SK-N-SH (cell line): ENCODE measurements at regions not wholly inside any gene's neighbourhood (a gene's known extent, or its start where the extent isn't known, plus 50 kb on each side); places are given as distances from the start of the nearest gene placed in this dataset.

Source experiments
- CTCF ChIA-PET: fragments of 300-600, 350-600 bp; formaldehyde crosslinking; extraction: SDS; loops from one replicate; lab custom pipeline; 2021; lab: Yijun Ruan, JAX
- POLR2A ChIA-PET: fragments of 350-600 bp; sonication (Branson Sonifier 250); formaldehyde crosslinking; extraction: SDS; loops from one replicate; lab custom pipeline; 2020; ENCODE audit warnings: antibody characterized with exemption, inconsistent platforms; lab: Yijun Ruan, JAX
- DNase-seq: peaks from one replicate; pipeline ENCODE4 v3.0.0; 2012
- H2AFZ ChIP-seq: fragments of 200-600 bp; sonication (generic); 2 replicates; pipeline ENCODE4 v1.8.1; 2016; ENCODE audit warnings: antibody characterized with exemption, mild to moderate bottlenecking, low read depth
- H3F3A ChIP-seq: fragments of 200-600 bp; sonication (generic); replicated peaks from 2 replicates; pipeline ENCODE3; 2016; ENCODE audit warnings: antibody characterized with exemption, mild to moderate bottlenecking; ENCODE audit not compliant: insufficient read depth
- H3K27ac ChIP-seq, 2 experiments: fragments of 200-500 bp in 1 of 2; fragments of 200-600 bp in 1 of 2; sonication (Bioruptor generic) in 1 of 2; sonication (generic), shearing (Covaris generic) in 1 of 2; 2 replicates each; pipeline versions ENCODE4 v1.5.1 to v1.6.1; 2014 to 2016; ENCODE audit warnings: low read depth in 2 of 2, inconsistent platforms in 1 of 2, low read length in 1 of 2, mild to moderate bottlenecking in 1 of 2, mixed read lengths in 1 of 2
- H3K27me3 ChIP-seq: fragments of 200-600 bp; sonication (generic), shearing (Covaris generic); 2 replicates; pipeline ENCODE4 v1.6.1; 2016; ENCODE audit warnings: mixed run types; ENCODE audit not compliant: insufficient read depth
- H3K36me3 ChIP-seq, 2 experiments: fragments of 200-500 bp in 1 of 2; fragments of 200-600 bp in 1 of 2; sonication (Bioruptor generic) in 1 of 2; sonication (generic) in 1 of 2; replicated peaks in 1 of 2; 2 replicates each; pipeline versions ENCODE3 to v1.5.1; 2014 to 2016; ENCODE audit warnings: low read length in 1 of 2, mild to moderate bottlenecking in 1 of 2; ENCODE audit not compliant: insufficient read depth in 2 of 2, control insufficient read depth in 1 of 2
- H3K4me1 ChIP-seq, 2 experiments: fragments of 200-500 bp in 1 of 2; fragments of 200-600 bp in 1 of 2; sonication (Bioruptor generic) in 1 of 2; sonication (generic), shearing (Covaris generic) in 1 of 2; 2 replicates each; pipeline versions ENCODE4 v1.5.1 to v1.6.1; 2014 to 2016; ENCODE audit warnings: low read depth in 1 of 2, low read length in 1 of 2, mixed run types in 1 of 2; ENCODE audit not compliant: insufficient read depth in 2 of 2, control insufficient read depth in 1 of 2
- H3K4me2 ChIP-seq: fragments of 200-600 bp; sonication (generic), shearing (Covaris generic); 2 replicates; pipeline ENCODE4 v1.6.1; 2017; ENCODE audit warnings: mixed run types
- H3K4me3 ChIP-seq, 2 experiments: fragments of 200-500 bp in 1 of 2; fragments of 200-600 bp in 1 of 2; sonication (Bioruptor generic) in 1 of 2; sonication (generic), shearing (Covaris generic) in 1 of 2; 2 replicates each; pipeline versions ENCODE4 v1.5.1 to v1.8.1; 2014 to 2016; ENCODE audit warnings: low read depth in 2 of 2, inconsistent platforms in 1 of 2, low read length in 1 of 2, mild to moderate bottlenecking in 1 of 2, mixed read lengths in 1 of 2, moderate library complexity in 1 of 2
- H3K79me2 ChIP-seq: fragments of 200-600 bp; sonication (generic); 2 replicates; pipeline ENCODE4 v1.8.1; 2017; ENCODE audit warnings: mild to moderate bottlenecking; ENCODE audit not compliant: insufficient read depth
- H3K9ac ChIP-seq: fragments of 200-600 bp; sonication (generic); 2 replicates; pipeline ENCODE4 v1.6.1; 2017; ENCODE audit warnings: mixed run types
- H3K9me2 ChIP-seq: fragments of 200-600 bp; sonication (generic); 2 replicates; pipeline ENCODE4 v1.6.1; 2017; ENCODE audit warnings: mixed run types
- H3K9me3 ChIP-seq: fragments of 200-600 bp; sonication (generic); 2 replicates; pipeline ENCODE4 v1.6.1; 2017; ENCODE audit warnings: mixed run types, mild to moderate bottlenecking, moderate library complexity
- H4K20me1 ChIP-seq: fragments of 200-600 bp; sonication (generic); 2 replicates; pipeline ENCODE4 v1.6.1; 2017; ENCODE audit warnings: mild to moderate bottlenecking, mixed run types; ENCODE audit not compliant: insufficient read depth
- EP300 ChIP-seq, 2 experiments: IDR thresholded peaks; 2 replicates each; pipeline versions ENCODE4 v1.4.0 to v1.6.1; 2012; ENCODE audit warnings: borderline replicate concordance in 1 of 2, low read depth in 1 of 2, low read length in 1 of 2
- EZH2phosphoT487 ChIP-seq: fragments of 200-600 bp; sonication (generic); IDR thresholded peaks from 2 replicates; pipeline ENCODE4 v1.6.1; 2017; ENCODE audit warnings: low read depth, mixed run types, mild to moderate bottlenecking, antibody characterized with exemption, moderate library complexity, borderline replicate concordance
- FOSL2 ChIP-seq: IDR thresholded peaks from 2 replicates; pipeline ENCODE4 v1.4.0; 2012; ENCODE audit warnings: low read depth, mild to moderate bottlenecking, moderate library complexity, borderline replicate concordance
- FOXM1 ChIP-seq: IDR thresholded peaks from 2 replicates; pipeline ENCODE4 v1.4.0; 2012; ENCODE audit warnings: low read depth, mild to moderate bottlenecking
- MEF2A ChIP-seq: IDR thresholded peaks from 2 replicates; pipeline ENCODE4 v1.4.0; 2012; ENCODE audit warnings: low read depth, borderline replicate concordance
- MXI1 ChIP-seq: IDR thresholded peaks from 2 replicates; pipeline ENCODE4 v1.6.1; 2012; ENCODE audit warnings: mild to moderate bottlenecking, low read depth, low read length, improper control_type of control experiment
- NFIC ChIP-seq: IDR thresholded peaks from 2 replicates; pipeline ENCODE4 v1.4.0; 2012; ENCODE audit warnings: borderline replicate concordance
- POLR2AphosphoS5 ChIP-seq: IDR thresholded peaks from 2 replicates; pipeline ENCODE4 v1.6.1; 2012; ENCODE audit warnings: low read depth, low read length
- RAD21 ChIP-seq: IDR thresholded peaks from 2 replicates; pipeline ENCODE4 v1.6.1; 2012; ENCODE audit warnings: mild to moderate bottlenecking, low read length
- RXRA ChIP-seq: IDR thresholded peaks from 2 replicates; pipeline ENCODE4 v1.4.0; 2012; ENCODE audit warnings: low read depth, mild to moderate bottlenecking, borderline replicate concordance
- SIN3A ChIP-seq: IDR thresholded peaks from 2 replicates; pipeline ENCODE4 v1.6.1; 2012; ENCODE audit warnings: low read depth, mild to moderate bottlenecking, low read length, moderate library complexity, borderline replicate concordance
- TAF1 ChIP-seq: IDR thresholded peaks from 2 replicates; pipeline ENCODE4 v1.6.1; 2012; ENCODE audit warnings: low read depth, mild to moderate bottlenecking, low read length, moderate library complexity, borderline replicate concordance
- TCF12 ChIP-seq: IDR thresholded peaks from 2 replicates; pipeline ENCODE4 v1.4.0; 2012
- WGBS: methylation state at CpG from one replicate; pipeline ENCODE4 v1.1.6; 2017; ENCODE audit warnings: low lambda C conversion rate; 5-methylcytosine and 5-hydroxymethylcytosine counted together
- TF ChIP-seq, protein P1 (sequence below): IDR thresholded peaks from 2 replicates; pipeline ENCODE4 v1.4.0; 2012; ENCODE audit warnings: low read depth, borderline replicate concordance
- TF ChIP-seq, protein P2 (sequence below): IDR thresholded peaks from 2 replicates; pipeline ENCODE4; 2012
- TF ChIP-seq, protein P3 (sequence below): IDR thresholded peaks from 2 replicates; pipeline ENCODE4 v1.4.0; 2012; ENCODE audit warnings: low read depth, borderline replicate concordance
- TF ChIP-seq, protein P4 (sequence below): fragments of 200-600 bp; sonication (generic); IDR thresholded peaks from 2 replicates; pipeline ENCODE4 v1.6.1; 2017; ENCODE audit warnings: antibody characterized with exemption, mild to moderate bottlenecking, moderate library complexity

DNA sequence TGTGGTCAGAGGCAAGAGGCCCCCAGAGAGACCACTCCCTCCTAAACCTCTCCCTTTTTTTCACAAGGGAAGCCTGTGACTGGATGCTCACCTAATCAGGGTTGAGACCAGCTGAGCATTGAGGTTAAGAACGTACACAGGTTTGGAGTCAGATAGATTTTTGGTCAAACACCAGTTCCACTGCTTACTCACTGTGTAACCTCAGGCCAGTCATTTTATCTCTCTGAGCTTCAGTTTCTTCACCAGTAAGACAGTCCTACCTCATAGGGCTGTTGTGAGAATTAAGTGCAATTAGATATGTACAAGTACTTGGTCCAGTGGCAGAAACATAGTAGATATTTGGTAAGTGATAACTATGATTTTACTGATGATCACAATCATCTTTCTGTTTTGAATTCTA is 256.8 kb downstream of the CDK5RAP2 start:
- Histone ChIP-seq H3K9me2 (no peaks in the 10 kb centered on the region), H3K4me1 (peaks cover 0 to 19% of the 10 kb centered on the region in 2 experiments; a peak in 2 of 4 replicates), H3K4me2 (no peak overlapping the region), H3K9me3 (no peaks in the 10 kb centered on the region), H3K27ac (no peak overlapping the region), H3F3A (no peaks in the 10 kb centered on the region), H3K79me2 (no peaks in the 10 kb centered on the region), H3K36me3 (no peaks in the 10 kb centered on the region), H3K9ac (no peak overlapping the region), H3K4me3 (no peak overlapping the region), H4K20me1 (no peaks in the 10 kb centered on the region), H2AFZ (no peak overlapping the region), H3K27me3 (no peaks in the 10 kb centered on the region)
- no peak for DNase-seq
- 18% methylated on average over 1 of the region's 1 CpG for WGBS
- TF ChIP-seq, protein P1, sequence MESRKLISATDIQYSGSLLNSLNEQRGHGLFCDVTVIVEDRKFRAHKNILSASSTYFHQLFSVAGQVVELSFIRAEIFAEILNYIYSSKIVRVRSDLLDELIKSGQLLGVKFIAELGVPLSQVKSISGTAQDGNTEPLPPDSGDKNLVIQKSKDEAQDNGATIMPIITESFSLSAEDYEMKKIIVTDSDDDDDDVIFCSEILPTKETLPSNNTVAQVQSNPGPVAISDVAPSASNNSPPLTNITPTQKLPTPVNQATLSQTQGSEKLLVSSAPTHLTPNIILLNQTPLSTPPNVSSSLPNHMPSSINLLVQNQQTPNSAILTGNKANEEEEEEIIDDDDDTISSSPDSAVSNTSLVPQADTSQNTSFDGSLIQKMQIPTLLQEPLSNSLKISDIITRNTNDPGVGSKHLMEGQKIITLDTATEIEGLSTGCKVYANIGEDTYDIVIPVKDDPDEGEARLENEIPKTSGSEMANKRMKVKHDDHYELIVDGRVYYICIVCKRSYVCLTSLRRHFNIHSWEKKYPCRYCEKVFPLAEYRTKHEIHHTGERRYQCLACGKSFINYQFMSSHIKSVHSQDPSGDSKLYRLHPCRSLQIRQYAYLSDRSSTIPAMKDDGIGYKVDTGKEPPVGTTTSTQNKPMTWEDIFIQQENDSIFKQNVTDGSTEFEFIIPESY = no peak
- TF ChIP-seq SIN3A (no peak), TCF12 (no peak), RXRA (no peak), RAD21 (no peak), EZH2phosphoT487 (no peak), EP300 (IDR thresholded peaks at IDR 0.05; ENCODE audit: borderline replicate concordance in 1 of 2, low read depth in 1 of 2, low read length in 1 of 2) (no peak), NFIC (no peak)
- TF ChIP-seq, protein P2, sequence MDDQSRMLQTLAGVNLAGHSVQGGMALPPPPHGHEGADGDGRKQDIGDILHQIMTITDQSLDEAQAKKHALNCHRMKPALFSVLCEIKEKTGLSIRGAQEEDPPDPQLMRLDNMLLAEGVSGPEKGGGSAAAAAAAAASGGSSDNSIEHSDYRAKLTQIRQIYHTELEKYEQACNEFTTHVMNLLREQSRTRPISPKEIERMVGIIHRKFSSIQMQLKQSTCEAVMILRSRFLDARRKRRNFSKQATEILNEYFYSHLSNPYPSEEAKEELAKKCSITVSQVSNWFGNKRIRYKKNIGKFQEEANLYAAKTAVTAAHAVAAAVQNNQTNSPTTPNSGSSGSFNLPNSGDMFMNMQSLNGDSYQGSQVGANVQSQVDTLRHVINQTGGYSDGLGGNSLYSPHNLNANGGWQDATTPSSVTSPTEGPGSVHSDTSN = no peak
- POLR2A ChIA-PET = no interaction called here
- CTCF ChIA-PET = interaction anchor here (1.0 to 2.4 kb wide), 4 partner anchors 13 to 768 kb away, joined by 3 to 6 read pairs (median 4); no protein-coding TSS in a partner anchor

DNA sequence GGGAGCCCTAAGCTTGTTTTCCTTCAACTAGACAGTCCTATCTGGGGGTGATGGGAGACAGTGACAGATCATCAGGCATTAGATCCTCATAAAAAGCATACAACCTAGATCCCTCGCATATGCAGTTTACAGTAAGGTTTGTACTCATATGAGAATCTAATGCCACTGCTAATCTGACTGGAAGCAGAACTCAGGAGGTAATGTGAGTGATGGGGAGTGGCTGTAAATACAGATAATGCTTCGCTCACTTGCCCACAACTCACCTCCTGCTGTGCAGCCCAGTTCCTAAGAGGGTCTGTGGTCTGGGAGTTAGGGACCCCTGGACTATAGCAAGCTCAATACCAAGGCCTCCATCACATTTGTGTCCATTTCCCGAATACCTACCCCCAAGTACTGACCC is 260.5 kb downstream of the CDK5RAP2 start:
- no peak for DNase-seq
- Histone ChIP-seq H3K4me1 (peaks cover 0 to 1% of the 10 kb centered on the region in 2 experiments; a peak in 2 of 4 replicates), H3K27ac (no peak overlapping the region), H2AFZ (no peak overlapping the region), H4K20me1 (no peaks in the 10 kb centered on the region), H3K36me3 (no peaks in the 10 kb centered on the region), H3K9me3 (no peaks in the 10 kb centered on the region), H3K4me3 (no peak overlapping the region), H3K9me2 (0 out of 2 replicates have a peak, but pooled peaks cover 1% of the 10 kb centered on the region), H3K4me2 (no peak overlapping the region), H3K27me3 (no peaks in the 10 kb centered on the region), H3F3A (no peaks in the 10 kb centered on the region), H3K79me2 (no peaks in the 10 kb centered on the region), H3K9ac (no peak overlapping the region)
- WGBS = 17% methylated on average over 3 of the region's 3 CpGs
- TF ChIP-seq FOXM1 (no peak), FOSL2 (no peak), TAF1 (no peak), MEF2A (no peak), MXI1 (no peak), POLR2AphosphoS5 (no peak)
- TF ChIP-seq, protein P3, sequence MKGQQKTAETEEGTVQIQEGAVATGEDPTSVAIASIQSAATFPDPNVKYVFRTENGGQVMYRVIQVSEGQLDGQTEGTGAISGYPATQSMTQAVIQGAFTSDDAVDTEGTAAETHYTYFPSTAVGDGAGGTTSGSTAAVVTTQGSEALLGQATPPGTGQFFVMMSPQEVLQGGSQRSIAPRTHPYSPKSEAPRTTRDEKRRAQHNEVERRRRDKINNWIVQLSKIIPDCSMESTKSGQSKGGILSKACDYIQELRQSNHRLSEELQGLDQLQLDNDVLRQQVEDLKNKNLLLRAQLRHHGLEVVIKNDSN = no peak
- TF ChIP-seq, protein P2 = no peak
- TF ChIP-seq, protein P4, sequence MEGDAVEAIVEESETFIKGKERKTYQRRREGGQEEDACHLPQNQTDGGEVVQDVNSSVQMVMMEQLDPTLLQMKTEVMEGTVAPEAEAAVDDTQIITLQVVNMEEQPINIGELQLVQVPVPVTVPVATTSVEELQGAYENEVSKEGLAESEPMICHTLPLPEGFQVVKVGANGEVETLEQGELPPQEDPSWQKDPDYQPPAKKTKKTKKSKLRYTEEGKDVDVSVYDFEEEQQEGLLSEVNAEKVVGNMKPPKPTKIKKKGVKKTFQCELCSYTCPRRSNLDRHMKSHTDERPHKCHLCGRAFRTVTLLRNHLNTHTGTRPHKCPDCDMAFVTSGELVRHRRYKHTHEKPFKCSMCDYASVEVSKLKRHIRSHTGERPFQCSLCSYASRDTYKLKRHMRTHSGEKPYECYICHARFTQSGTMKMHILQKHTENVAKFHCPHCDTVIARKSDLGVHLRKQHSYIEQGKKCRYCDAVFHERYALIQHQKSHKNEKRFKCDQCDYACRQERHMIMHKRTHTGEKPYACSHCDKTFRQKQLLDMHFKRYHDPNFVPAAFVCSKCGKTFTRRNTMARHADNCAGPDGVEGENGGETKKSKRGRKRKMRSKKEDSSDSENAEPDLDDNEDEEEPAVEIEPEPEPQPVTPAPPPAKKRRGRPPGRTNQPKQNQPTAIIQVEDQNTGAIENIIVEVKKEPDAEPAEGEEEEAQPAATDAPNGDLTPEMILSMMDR = no peak
- TF ChIP-seq, protein P1 = no peak
- POLR2A ChIA-PET = no interaction called here
- CTCF ChIA-PET = no interaction called here
